NCI-H2029 treated with DMSO at 0.1 percent for 48 hours (cell line): ENCODE measurements at regions not wholly inside any gene's neighbourhood (a gene's known extent, or its start where the extent isn't known, plus 50 kb on each side); places are given as distances from the start of the nearest gene placed in this dataset.
"Not testable (repeated sequence)": the region's sequence is repeated elsewhere in the genome, so short reads cannot be mapped to it uniquely, and the experiment has no call there.

Source experiments
- DNase-seq: peaks from one replicate; lab custom pipeline; 2025; lab: John Stamatoyannopoulos, UW

GRCh38 chr5:2382776-2383697 is 368.4 kb downstream of the IRX2 start:
- DNase-seq, result no peak

GRCh38 chr5:2381861-2382260 is 369.6 kb downstream of the IRX2 start:
- DNase-seq, result no peak

- DNase-seq, result no peak
These were observed 370.4 kb downstream of the IRX2 start for GRCh38 chr5:2381070-2381469.

DNA sequence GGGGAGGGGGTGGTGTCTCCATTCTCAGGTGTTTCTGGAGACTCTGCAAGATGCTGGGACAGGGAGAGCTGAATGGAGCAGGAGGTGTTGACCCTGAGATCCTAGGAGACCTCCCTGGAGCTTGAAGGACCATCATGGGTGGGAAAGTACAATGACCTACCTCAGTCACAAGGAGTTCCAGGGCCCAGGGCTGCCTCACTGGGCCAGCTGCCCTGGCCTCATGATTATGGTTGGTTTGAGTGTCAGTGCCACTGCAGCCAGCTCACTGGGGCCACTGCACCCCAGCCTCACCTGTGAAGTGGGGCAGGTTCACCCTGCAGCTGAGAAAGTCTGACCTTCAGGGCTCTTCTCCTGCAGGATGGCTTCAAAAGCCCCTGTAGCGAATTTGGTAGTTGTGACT is 372.5 kb downstream of the IRX2 start:
- DNase-seq, result no peak

- DNase-seq, result no peak
These were observed 373.4 kb downstream of the IRX2 start for GRCh38 chr5:2378108-2378507.

DNA sequence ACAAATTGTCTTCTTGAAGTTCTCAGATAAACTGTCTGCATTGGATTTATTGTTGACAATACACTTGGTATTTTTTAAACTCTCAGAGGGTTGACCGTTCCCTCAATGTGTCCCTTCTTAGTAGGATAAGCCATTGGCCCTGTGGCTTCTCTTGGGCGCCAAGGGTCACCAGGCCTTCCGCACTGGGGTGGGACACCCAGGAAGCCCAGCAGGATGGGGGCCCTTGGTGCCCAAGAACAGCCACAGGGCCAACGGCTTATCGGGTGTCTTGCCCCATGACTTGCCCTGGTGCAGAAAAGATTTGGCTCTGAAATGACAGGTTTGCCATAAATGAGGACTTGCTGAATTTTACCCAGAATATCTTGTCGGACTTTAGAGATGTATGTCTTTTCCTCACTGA is 375.0 kb downstream of the IRX2 start:
- DNase-seq, result no peak

DNA sequence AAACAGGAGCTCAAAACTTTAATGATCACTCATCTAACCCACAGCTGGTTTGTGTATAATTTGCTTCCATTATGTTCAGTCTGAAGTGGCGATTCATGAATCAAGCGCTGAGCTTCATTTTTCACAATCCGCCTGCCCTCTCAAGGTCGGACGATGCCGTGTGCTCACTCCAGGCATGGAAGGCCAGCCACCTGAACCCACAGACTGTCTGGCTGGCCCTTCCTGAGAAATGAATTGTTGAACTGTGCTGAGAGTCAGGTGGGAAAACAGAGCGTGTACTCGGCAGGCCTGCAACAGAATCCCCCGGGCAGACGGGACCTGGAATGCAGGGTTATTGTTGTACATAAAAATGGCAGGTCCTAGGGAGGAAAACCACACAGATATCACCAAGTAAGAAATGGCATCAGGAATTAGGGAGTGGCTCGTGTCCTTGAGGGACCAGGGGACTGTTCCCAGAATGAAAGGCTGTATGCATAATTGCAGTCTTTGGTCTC is 375.7 kb downstream of the IRX2 start:
- DNase-seq, result no peak

DNA sequence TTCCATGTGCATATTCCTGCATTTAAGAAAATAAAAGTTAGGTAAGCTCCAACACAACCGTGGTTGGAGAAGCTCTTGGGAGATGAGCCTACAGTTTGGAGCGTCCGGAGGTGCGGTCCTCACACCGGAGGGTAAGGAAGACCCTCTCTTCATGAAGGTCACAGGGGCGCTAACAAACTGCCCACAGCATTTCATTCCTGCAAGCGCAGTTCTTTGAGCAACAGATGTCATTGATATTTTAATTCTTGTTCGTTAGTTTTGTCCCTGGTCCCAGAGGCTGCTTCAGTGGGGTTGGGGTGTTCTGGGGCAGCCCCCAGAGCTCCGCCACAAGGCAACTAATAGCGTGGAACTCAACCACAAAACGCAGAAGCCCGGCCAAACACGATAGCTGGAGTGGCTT is 376.2 kb downstream of the IRX2 start:
- no peak for DNase-seq

DNA sequence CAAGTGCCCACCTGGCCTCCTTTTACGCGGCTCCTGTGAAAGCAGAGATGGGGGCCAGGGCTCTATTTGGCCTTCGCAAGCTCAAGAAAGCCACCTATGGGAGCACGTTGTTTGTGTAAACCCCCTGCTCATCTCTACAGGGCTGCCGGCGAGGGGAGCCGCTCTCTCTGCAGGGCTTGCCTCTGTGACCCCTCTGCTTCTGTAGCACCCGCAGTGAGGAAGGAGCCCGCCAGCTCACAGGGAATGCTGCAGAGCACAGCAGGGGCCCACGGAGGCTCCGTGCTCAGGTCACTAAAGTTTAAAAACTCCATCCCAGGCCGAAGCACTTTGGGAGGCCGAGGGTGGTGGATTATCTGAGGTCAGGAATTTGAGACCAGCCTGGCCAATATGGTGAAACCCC is 376.8 kb downstream of the IRX2 start:
- no peak for DNase-seq

DNA sequence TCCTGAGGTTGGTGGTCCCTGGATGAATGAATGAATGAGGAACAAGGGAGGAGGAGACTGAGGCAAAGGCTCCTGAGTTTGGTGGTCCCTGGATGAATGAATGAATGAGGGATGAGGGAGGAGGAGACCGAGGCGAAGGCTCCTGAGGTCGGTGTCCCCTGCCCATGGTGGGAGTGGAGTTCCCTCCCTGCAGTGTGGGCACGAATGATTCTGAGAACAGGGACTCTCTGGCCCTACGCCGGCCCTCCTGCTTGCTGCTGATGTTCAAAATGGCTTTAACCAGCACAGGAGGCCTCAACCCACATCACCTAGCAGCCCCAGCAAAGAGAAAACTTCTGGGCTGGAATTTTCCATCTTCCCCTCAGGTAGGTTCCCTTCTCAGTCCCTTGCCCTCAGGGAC is 377.8 kb downstream of the IRX2 start:
- no peak for DNase-seq

GRCh38 chr5:2371419-2371710 is 380.1 kb downstream of the IRX2 start:
- no peak for DNase-seq

GRCh38 chr5:2370626-2371418 is 380.7 kb downstream of the IRX2 start:
- no peak for DNase-seq

GRCh38 chr5:2369178-2369577 is 382.3 kb downstream of the IRX2 start:
- no peak for DNase-seq

- no peak for DNase-seq
These were observed 384.7 kb downstream of the IRX2 start for GRCh38 chr5:2366816-2367215.

DNA sequence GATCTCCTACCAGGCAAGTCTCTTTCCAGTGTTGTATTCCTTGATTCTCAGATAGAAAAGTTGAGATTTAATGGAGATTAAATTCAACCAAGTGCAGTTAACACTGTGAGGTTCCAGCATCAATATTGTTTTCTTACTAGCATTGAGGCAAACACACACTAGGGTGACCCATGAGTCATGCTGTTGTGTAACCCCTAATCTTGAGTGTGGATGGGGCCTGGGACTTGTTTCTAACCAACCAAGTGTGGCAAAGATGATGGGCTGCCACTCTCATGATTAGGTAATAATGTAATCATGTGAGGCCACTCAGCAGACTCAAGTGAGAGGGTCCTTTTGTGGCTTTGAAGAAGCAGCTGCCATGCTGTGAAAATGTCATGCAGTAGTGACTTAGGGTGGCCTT is 394.2 kb downstream of the IRX2 start:
- no peak for DNase-seq

GRCh38 chr5:2355859-2356258 is 395.6 kb downstream of the IRX2 start:
- no peak for DNase-seq

DNA sequence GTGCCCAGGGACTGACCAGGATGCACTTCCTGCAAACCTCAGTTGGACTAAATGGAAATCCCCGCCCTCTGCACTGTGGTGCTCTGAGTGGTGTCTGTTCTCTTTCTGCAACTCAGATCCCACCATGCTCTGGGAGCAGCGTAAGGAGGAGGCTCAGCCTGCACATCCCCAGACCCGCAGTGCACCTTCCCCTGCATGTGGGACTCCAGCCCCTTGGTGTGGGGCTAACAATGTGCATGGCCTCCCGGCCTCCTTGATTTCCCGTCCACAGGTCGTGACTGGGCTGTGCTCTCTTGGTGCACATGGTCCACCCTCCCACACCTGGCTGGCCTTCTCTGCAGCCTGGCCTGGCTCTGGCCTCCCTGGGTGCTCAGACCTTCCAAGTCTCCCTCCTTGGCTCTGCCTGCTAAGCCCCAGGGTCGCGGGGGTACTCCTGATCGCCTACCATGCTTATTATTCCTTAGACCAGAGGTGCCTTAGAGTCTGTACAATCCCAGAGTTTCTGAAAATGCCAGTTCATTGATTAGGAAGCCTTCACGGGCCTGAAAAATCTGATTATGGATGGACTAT is 397.5 kb downstream of the IRX2 start:
- no peak for DNase-seq

DNA sequence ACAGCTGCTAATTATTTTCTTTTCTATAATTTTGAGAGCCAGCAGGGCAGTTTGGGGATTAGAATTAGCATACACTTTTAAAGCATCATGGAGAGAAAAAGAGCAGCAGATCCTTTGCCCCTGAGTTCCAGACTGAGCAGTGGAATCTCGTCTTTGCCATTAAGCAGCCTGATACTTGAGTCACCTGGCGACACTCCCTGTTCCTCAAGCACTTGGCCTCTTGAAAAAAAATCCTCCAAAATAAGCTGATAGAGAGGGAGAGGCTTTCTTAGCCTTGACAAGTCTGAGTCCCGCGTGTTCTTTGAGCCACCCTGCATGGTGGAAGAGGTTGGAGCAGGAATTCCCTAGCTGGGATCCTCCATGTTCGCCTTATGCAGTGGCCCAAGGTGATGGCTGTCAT is 398.3 kb downstream of the IRX2 start:
- DNase-seq, result no peak

- DNase-seq, result no peak
These were observed 399.2 kb downstream of the IRX2 start for GRCh38 chr5:2352101-2352861.

GRCh38 chr5:2349768-2350167 is 401.7 kb downstream of the IRX2 start:
- not testable (repeated sequence) for DNase-seq

GRCh38 chr5:2338686-2339085 is 412.8 kb downstream of the IRX2 start:
- no peak for DNase-seq
